HT-29 (cell line): ENCODE measurements at regions not wholly inside any gene's neighbourhood (a gene's known extent, or its start where the extent isn't known, plus 50 kb on each side); places are given as distances from the start of the nearest gene placed in this dataset.
A peak's percentile ranks its signal among the peaks of the same experiment; 100 is the strongest.
"Not testable (repeated sequence)": the region's sequence is repeated elsewhere in the genome, so short reads cannot be mapped to it uniquely, and the experiment has no call there.

ENCODE experiments used
- DNase-seq: peaks from one replicate; pipeline ENCODE4 v3.0.0-alpha.2; 2015; ENCODE audit warnings: low spot score

- no peak for DNase-seq
Measured at GRCh38 chrX:125089761-125090445, 229.8 kb upstream of the TEX13C start.

GRCh38 chrX:125093852-125094251 lies 225.8 kb upstream of the TEX13C start:
- no peak for DNase-seq

GRCh38 chrX:125094901-125095300 lies 224.8 kb upstream of the TEX13C start:
- DNase-seq, result no peak

- no peak for DNase-seq
Measured at GRCh38 chrX:125096469-125096868, 223.2 kb upstream of the TEX13C start.

- DNase-seq, result no peak
Measured at GRCh38 chrX:125096870-125097269, 222.8 kb upstream of the TEX13C start.

- no peak for DNase-seq
Measured at GRCh38 chrX:125101971-125102755, 217.5 kb upstream of the TEX13C start.

GRCh38 chrX:125103693-125104092 lies 216.0 kb upstream of the TEX13C start:
- no peak for DNase-seq

GRCh38 chrX:125108921-125109320 lies 210.8 kb upstream of the TEX13C start:
- DNase-seq, result no peak

- peak; percentile 18 for DNase-seq
Measured at GRCh38 chrX:125131164-125131563, 188.5 kb upstream of the TEX13C start.

- peak; percentile 13 for DNase-seq
Measured at GRCh38 chrX:125132274-125132673, 187.4 kb upstream of the TEX13C start.

- no peak for DNase-seq
Measured at GRCh38 chrX:125137521-125137920, 182.2 kb upstream of the TEX13C start.

GRCh38 chrX:125150231-125150630 lies 169.4 kb upstream of the TEX13C start:
- no peak for DNase-seq

- no peak for DNase-seq
Measured at GRCh38 chrX:125151146-125151545, 168.5 kb upstream of the TEX13C start.

- no peak for DNase-seq
Measured at GRCh38 chrX:125152011-125152410, 167.7 kb upstream of the TEX13C start.

GRCh38 chrX:125153621-125154020 lies 166.1 kb upstream of the TEX13C start:
- no peak for DNase-seq

- not testable (repeated sequence) for DNase-seq
Measured at GRCh38 chrX:125154288-125155257, 165.1 kb upstream of the TEX13C start.

GRCh38 chrX:125155296-125156033 lies 164.2 kb upstream of the TEX13C start:
- DNase-seq, result not testable (repeated sequence)

- no peak for DNase-seq
Measured at GRCh38 chrX:125170459-125170858, 149.2 kb upstream of the TEX13C start.

GRCh38 chrX:125172531-125172930 lies 147.1 kb upstream of the TEX13C start:
- DNase-seq, result no peak

- DNase-seq, result no peak
Measured at GRCh38 chrX:125175991-125176584, 143.6 kb upstream of the TEX13C start.

- no peak for DNase-seq
Measured at GRCh38 chrX:125193921-125194320, 125.8 kb upstream of the TEX13C start.
